Smooth muscle cell (in vitro differentiated cells): ENCODE measurements at regions not wholly inside any gene's neighbourhood (a gene's known extent, or its start where the extent isn't known, plus 50 kb on each side); places are given as distances from the start of the nearest gene placed in this dataset.

Experiments used
- DNase-seq: peaks from one replicate; lab custom pipeline; 2025; ENCODE audit not compliant: unreplicated experiment; lab: John Stamatoyannopoulos, UW
- H2AFZ ChIP-seq: fragments of 200-600 bp; sonication (generic); 2 replicates; pipeline ENCODE4 v1.6.0; 2016; ENCODE audit warnings: antibody characterized with exemption, low read depth, mild to moderate bottlenecking
- H3F3A ChIP-seq: fragments of 200-600 bp; sonication (generic); 2 replicates; pipeline ENCODE4 v1.6.0; 2017; ENCODE audit warnings: antibody characterized with exemption, low read depth
- H3K27ac ChIP-seq: fragments of 200-600 bp; sonication (generic); 2 replicates; pipeline ENCODE4 v1.5.1; 2016; ENCODE audit warnings: low read depth, mild to moderate bottlenecking
- H3K27me3 ChIP-seq: fragments of 200-600 bp; sonication (generic); 2 replicates; pipeline ENCODE4 v1.6.1; 2016; ENCODE audit warnings: low read depth, mild to moderate bottlenecking
- H3K36me3 ChIP-seq: fragments of 200-600 bp; sonication (generic); 2 replicates; pipeline ENCODE4 v1.5.1; 2016; ENCODE audit warnings: low read depth
- H3K4me1 ChIP-seq: fragments of 200-600 bp; sonication (generic); 2 replicates; pipeline ENCODE4 v1.5.1; 2016; ENCODE audit warnings: low read depth
- H3K4me2 ChIP-seq: fragments of 200-600 bp; sonication (generic); 2 replicates; pipeline ENCODE4 v1.6.0; 2016; ENCODE audit warnings: mild to moderate bottlenecking
- H3K4me3 ChIP-seq: fragments of 200-600 bp; sonication (generic); 2 replicates; pipeline ENCODE4 v1.5.1; 2016; ENCODE audit warnings: mild to moderate bottlenecking
- H3K79me2 ChIP-seq: fragments of 200-600 bp; sonication (generic); 2 replicates; pipeline ENCODE4 v1.6.0; 2016; ENCODE audit warnings: low read depth, mild to moderate bottlenecking
- H3K9ac ChIP-seq: fragments of 200-600 bp; sonication (generic); 2 replicates; pipeline ENCODE4 v1.6.0; 2016; ENCODE audit warnings: low read depth
- H3K9me3 ChIP-seq: fragments of 200-600 bp; sonication (generic); replicated peaks from 2 replicates; pipeline ENCODE4 v1.5.1; 2016; ENCODE audit warnings: low read depth
- H4K20me1 ChIP-seq: fragments of 200-600 bp; sonication (generic); 2 replicates; pipeline ENCODE4 v1.6.0; 2016; ENCODE audit warnings: low read depth
- CTCF ChIP-seq: fragments of 200-600 bp; sonication (generic); IDR thresholded peaks from 2 replicates; pipeline ENCODE4 v1.5.1; 2017; ENCODE audit warnings: borderline replicate concordance, mild to moderate bottlenecking, antibody characterized with exemption; ENCODE audit not compliant: insufficient read depth, poor library complexity, severe bottlenecking
- WGBS: methylation state at CpG from one replicate; pipeline ENCODE4 v1.1.7; 2016; ENCODE audit warnings: low lambda C conversion rate; 5-methylcytosine and 5-hydroxymethylcytosine counted together

DNA sequence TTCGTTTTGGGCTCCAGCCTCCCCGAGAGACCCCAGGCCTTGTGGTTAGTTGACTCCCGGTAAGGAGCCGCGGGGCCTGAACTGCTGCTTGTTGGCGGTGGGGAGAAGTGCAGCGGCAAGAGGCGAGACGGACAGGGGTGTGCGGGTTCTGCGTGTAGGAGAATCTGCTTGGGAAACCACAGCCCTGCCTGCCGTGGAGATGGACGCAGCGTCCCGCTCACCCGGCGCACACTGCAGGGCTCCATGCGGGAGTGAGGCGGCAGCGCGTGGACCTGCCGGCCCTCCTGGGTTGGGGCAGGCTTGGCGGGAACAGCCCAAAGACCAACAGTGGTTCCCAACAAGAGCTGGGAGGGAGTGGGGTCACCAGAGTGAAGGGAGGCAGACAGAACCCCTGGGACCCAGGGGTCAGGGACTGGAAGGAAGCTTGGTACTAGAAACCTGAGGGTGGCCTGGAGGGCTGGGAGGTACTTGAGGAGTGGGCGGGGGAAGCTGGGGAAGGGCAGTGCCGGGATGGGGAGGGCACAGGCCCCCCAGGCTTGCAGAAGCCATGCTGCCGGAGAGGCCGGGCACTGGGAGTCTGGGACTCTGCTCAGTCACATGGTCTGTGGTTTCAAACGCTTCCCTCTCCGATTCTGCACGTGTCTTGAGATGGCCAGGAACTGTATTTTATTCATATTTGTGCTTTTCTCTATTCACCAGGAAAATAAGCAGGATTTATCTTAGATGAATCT is 70.8 kb downstream of the RGS12 start:
- no peak overlapping the region for H2AFZ ChIP-seq
- no peak overlapping the region for H3K4me3 ChIP-seq
- H3K9ac ChIP-seq: no peak overlapping the region
- no peaks in the 10 kb centered on the region for H3F3A ChIP-seq
- H4K20me1 ChIP-seq: peaks cover 90% of the 10 kb centered on the region
- 91% methylated on average over 25 of the region's 30 CpGs for WGBS
- H3K27me3 ChIP-seq: no peaks in the 10 kb centered on the region
- no peaks in the 10 kb centered on the region for H3K4me1 ChIP-seq
- DNase-seq: no peak
- H3K27ac ChIP-seq: no peak overlapping the region
- H3K9me3 ChIP-seq: no peaks in the 10 kb centered on the region
- H3K36me3 ChIP-seq: no peaks in the 10 kb centered on the region
- H3K4me2 ChIP-seq: no peak overlapping the region
- H3K79me2 ChIP-seq: peaks cover 4% of the 10 kb centered on the region
- TF ChIP-seq CTCF: no peak

DNA sequence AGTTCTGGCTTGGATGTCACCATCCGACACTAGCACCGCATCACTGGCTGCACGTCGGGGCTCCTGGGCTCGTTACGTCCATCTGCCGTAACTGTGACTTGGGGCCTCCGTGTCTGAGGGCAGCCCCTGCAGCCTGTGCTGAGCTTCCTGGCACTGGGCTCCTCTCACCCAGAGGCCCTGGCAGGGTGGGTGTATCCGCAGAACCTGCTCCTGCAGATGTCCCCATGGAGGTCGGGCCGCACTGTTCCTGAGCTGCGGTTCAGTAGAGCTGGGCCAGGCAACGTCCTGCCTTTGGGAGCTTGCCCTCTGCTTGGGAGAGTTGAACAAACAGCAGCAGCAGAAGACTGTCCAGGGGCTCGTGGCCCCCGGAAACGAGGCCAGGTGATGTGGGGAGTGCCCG is 71.4 kb downstream of the RGS12 start:
- Histone ChIP-seq H3K27me3 (no peaks in the 10 kb centered on the region), H3K4me3 (no peak overlapping the region), H4K20me1 (peaks cover 95% of the 10 kb centered on the region), H3K9me3 (no peaks in the 10 kb centered on the region), H2AFZ (no peak overlapping the region), H3K4me1 (peaks cover 6% of the 10 kb centered on the region), H3K27ac (no peak overlapping the region), H3K36me3 (no peaks in the 10 kb centered on the region), H3K4me2 (no peak overlapping the region), H3K9ac (no peak overlapping the region), H3K79me2 (peaks cover 4% of the 10 kb centered on the region), H3F3A (no peaks in the 10 kb centered on the region)
- 94% methylated on average over 17 of the region's 17 CpGs for WGBS
- DNase-seq: no peak
- TF ChIP-seq CTCF: no peak

DNA sequence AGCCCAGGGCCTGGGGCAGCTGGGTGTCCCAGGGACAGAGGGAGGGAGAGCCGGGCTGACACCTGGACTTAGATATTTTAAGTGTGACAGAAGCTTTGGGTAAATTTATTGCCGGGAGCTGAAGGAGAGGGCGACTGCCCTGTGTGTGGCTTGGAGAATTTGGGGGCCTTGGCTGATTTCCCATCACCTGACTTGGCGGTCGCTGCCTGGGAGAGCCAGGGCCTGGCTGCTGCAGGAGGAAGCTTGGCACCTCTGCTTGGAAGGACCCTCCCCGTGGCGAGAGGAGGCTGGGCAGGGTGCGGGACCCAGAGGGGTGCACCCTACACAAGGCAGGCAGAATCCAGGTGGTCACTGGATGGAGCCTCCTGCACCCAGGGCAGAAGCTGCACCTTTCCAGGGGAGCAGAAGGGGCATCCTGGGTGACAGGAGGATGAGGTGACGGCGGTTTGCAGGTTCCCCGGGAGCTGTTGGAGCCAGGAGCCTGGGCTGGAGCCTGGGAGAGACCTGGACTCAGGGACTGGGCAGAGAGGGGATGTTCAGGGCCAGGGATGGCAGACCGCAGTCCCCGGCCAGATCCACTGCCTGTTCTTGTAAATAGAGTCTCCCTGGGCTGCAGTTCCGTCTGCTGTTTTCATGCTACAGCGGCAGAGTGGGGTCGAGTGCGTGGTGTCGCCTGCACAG is 72.0 kb downstream of the RGS12 start:
- no peak for DNase-seq
- WGBS: 93% methylated on average over 16 of the region's 18 CpGs
- Histone ChIP-seq H3K4me1 (peaks cover 12% of the 10 kb centered on the region), H3K27ac (no peak overlapping the region), H3K4me2 (no peak overlapping the region), H3F3A (no peaks in the 10 kb centered on the region), H3K27me3 (no peaks in the 10 kb centered on the region), H3K36me3 (no peaks in the 10 kb centered on the region), H3K4me3 (no peak overlapping the region), H3K79me2 (peaks cover 4% of the 10 kb centered on the region), H2AFZ (no peak overlapping the region), H3K9me3 (no peaks in the 10 kb centered on the region), H3K9ac (no peak overlapping the region), H4K20me1 (peaks cover 96% of the 10 kb centered on the region)
- TF ChIP-seq CTCF: no peak
